Endothelial cell of umbilical vein (primary cell): ENCODE measurements at regions not wholly inside any gene's neighbourhood (a gene's known extent, or its start where the extent isn't known, plus 50 kb on each side); places are given as distances from the start of the nearest gene placed in this dataset.

ENCODE experiments used
- BruUV-seq: library from RNA; stranded (reverse); fragments of 400-500 nt; replicated peaks from 2 replicates; lab custom pipeline; 2021; lab: Mats Ljungman, UMichigan
- CTCF ChIA-PET: fragments of 300-600, 350-600 bp; sonication (Branson Sonifier 250); formaldehyde crosslinking; loops from one replicate; lab custom pipeline; 2021; ENCODE audit warnings: antibody characterized with exemption, inconsistent platforms; lab: Charles Lee
- POLR2A ChIA-PET: fragments of 300-600, 350-600 bp; sonication (Branson Sonifier 250); formaldehyde crosslinking; loops from one replicate; lab custom pipeline; 2021; ENCODE audit warnings: antibody characterized with exemption, inconsistent platforms; lab: Charles Lee
- DNase-seq: peaks from one replicate; pipeline ENCODE4 v3.0.0-alpha.2; 2011; ENCODE audit warnings: low read depth, low spot score
- FAIRE-seq: peaks from 2 replicates; lab custom pipeline; 2011; peaks lifted over from hg19 to GRCh38; lab: Jason Lieb, UNC
- H2AFZ ChIP-seq: 2 replicates; pipeline ENCODE4 v1.6.0; 2012; ENCODE audit warnings: low read depth, low read length, control low read depth, inconsistent platforms
- H3K27ac ChIP-seq: 2 replicates; pipeline ENCODE4 v1.5.1; 2011; ENCODE audit warnings: low read depth, mild to moderate bottlenecking, control low read depth, low read length, moderate library complexity; ENCODE audit not compliant: insufficient read depth
- H3K27me3 ChIP-seq, 2 experiments: 2 replicates each; pipeline versions ENCODE4 v1.6.0 to v1.6.1; 2011; ENCODE audit warnings: low read length in 2 of 2, mixed read lengths in 1 of 2; ENCODE audit not compliant: control insufficient read depth in 2 of 2, insufficient read depth in 2 of 2
- H3K36me3 ChIP-seq, 2 experiments: 2 replicates in 1 of 2; 3 replicates in 1 of 2; pipeline ENCODE4 v1.5.1; 2011; ENCODE audit warnings: low read length in 2 of 2, mild to moderate bottlenecking in 1 of 2, moderate library complexity in 1 of 2; ENCODE audit not compliant: control insufficient read depth in 2 of 2, insufficient read depth in 2 of 2; ENCODE audit errors: extremely low read depth in 1 of 2
- H3K4me1 ChIP-seq: 3 replicates; pipeline ENCODE4 v1.5.1; 2011; ENCODE audit warnings: mild to moderate bottlenecking, low read length; ENCODE audit not compliant: control insufficient read depth, insufficient read depth; ENCODE audit errors: extremely low read depth
- H3K4me2 ChIP-seq: 2 replicates; pipeline ENCODE4 v1.6.1; 2011; ENCODE audit warnings: low read length, control low read depth, mixed read lengths; ENCODE audit not compliant: insufficient read depth
- H3K4me3 ChIP-seq, 3 experiments: fragments of 200-600 bp in 1 of 3; sonication (generic), shearing (Covaris generic) in 1 of 3; replicated peaks in 1 of 3; 2 replicates each; pipeline ENCODE4 v1.5.1; 2011 to 2016; ENCODE audit warnings: control low read depth in 3 of 3, low read length in 3 of 3, mild to moderate bottlenecking in 2 of 3, inconsistent platforms in 1 of 3, low read depth in 1 of 3, moderate library complexity in 1 of 3; ENCODE audit not compliant: insufficient read depth in 1 of 3
- H3K79me2 ChIP-seq: 2 replicates; pipeline ENCODE4 v1.6.0; 2012; ENCODE audit warnings: low read length, inconsistent platforms; ENCODE audit not compliant: control insufficient read depth, insufficient read depth
- H3K9ac ChIP-seq: replicated peaks from 2 replicates; pipeline ENCODE3; 2011; ENCODE audit warnings: low read length, control low read depth; ENCODE audit not compliant: insufficient read depth; ENCODE audit errors: extremely low read depth
- H3K9me1 ChIP-seq: replicated peaks from 3 replicates; pipeline ENCODE4 v1.6.0; 2011; ENCODE audit warnings: mild to moderate bottlenecking, low read length; ENCODE audit not compliant: control insufficient read depth, insufficient read depth; ENCODE audit errors: extremely low read depth
- H3K9me3 ChIP-seq: replicated peaks from 2 replicates; pipeline ENCODE4 v1.5.1; 2012; ENCODE audit warnings: low read length, inconsistent platforms; ENCODE audit not compliant: control insufficient read depth, insufficient read depth
- H4K20me1 ChIP-seq: replicated peaks from 2 replicates; pipeline ENCODE3; 2011; ENCODE audit warnings: mild to moderate bottlenecking, low read length; ENCODE audit not compliant: control insufficient read depth, insufficient read depth; ENCODE audit errors: extremely low read depth
- EZH2 ChIP-seq: IDR thresholded peaks from 2 replicates; pipeline ENCODE4 v1.6.1; 2012; ENCODE audit warnings: borderline replicate concordance, low read depth, mild to moderate bottlenecking, moderate library complexity, low read length, inconsistent platforms; ENCODE audit not compliant: severe bottlenecking
- FOS ChIP-seq: IDR thresholded peaks from 2 replicates; pipeline ENCODE4 v1.6.1; 2011; ENCODE audit warnings: mild to moderate bottlenecking, low read length, moderate library complexity, borderline replicate concordance; ENCODE audit not compliant: insufficient read depth
- GATA2 ChIP-seq: IDR thresholded peaks from 2 replicates; pipeline ENCODE4 v1.7.0; 2011; ENCODE audit warnings: low read depth, mild to moderate bottlenecking, moderate library complexity, mixed read lengths, low read length; ENCODE audit not compliant: insufficient read length, insufficient read depth
- JUN ChIP-seq: IDR thresholded peaks from 2 replicates; pipeline ENCODE4 v1.6.1; 2011; ENCODE audit warnings: borderline replicate concordance, low read depth; ENCODE audit not compliant: insufficient read length, insufficient read depth
- MAX ChIP-seq: IDR thresholded peaks from 2 replicates; pipeline ENCODE4 v1.6.1; 2011; ENCODE audit not compliant: insufficient read depth, insufficient read length
- MYC ChIP-seq: IDR thresholded peaks from one replicate; pipeline ENCODE4 v1.6.1; 2011; ENCODE audit warnings: mild to moderate bottlenecking, low read depth, low read length
- POLR2A ChIP-seq: IDR thresholded peaks from 2 replicates; pipeline ENCODE4 v1.6.1; 2012; ENCODE audit warnings: low read depth, mild to moderate bottlenecking, control low read depth, low read length
- POLR2AphosphoS5 ChIP-seq: IDR thresholded peaks from 2 replicates; pipeline ENCODE4 v1.6.1; 2012; ENCODE audit warnings: low read depth, mild to moderate bottlenecking, control low read depth, low read length, moderate library complexity; ENCODE audit not compliant: insufficient read depth
- dilution Hi-C: fragments of 300-500 bp; cut with MboI; formaldehyde crosslinking; loops from one replicate; pipeline ENCODE4 v1.15.0; 2019; ENCODE audit warnings: low sequenced_read_pairs; ENCODE audit not compliant: extremely low pct_ligation_motif_present
- intact Hi-C: fragments of 100-400 bp; cut with micrococcal nuclease; formaldehyde crosslinking; loops from one replicate; pipeline ENCODE4 v1.10.0; 2022
- TF ChIP-seq, protein P1 (sequence below), 2 donors: IDR thresholded peaks; 1 replicate in 1 of 2; 2 replicates in 1 of 2; pipeline ENCODE4 v1.5.1; 2011; ENCODE audit warnings: low read length in 2 of 2, mild to moderate bottlenecking in 2 of 2, moderate library complexity in 2 of 2, control low read depth in 1 of 2, inconsistent platforms in 1 of 2, low read depth in 1 of 2; ENCODE audit not compliant: insufficient read depth in 1 of 2; ENCODE audit errors: extremely low read depth in 1 of 2

DNA sequence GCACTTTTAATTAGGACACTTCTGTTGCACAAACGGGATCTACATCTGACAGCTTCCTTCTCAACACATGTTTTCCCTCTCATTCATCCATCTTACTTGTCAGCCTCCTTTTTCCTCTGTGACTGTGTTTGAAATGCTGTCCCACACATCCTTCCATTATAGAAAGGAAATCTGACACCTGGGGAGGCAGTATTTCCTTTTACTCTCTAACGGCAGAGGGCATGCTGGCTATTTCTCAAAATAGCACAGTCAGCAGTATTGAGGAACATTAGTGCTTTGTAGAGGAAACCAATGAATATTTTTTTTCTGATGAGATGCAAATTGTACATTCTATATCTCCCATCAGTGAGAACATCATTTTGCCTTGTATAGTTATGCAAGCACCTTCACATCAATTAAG lies 668.7 kb downstream of the SLC4A3 start:
- TF ChIP-seq POLR2A (no peak), FOS (no peak), POLR2AphosphoS5 (no peak), JUN (no peak)
- TF ChIP-seq, protein P1, sequence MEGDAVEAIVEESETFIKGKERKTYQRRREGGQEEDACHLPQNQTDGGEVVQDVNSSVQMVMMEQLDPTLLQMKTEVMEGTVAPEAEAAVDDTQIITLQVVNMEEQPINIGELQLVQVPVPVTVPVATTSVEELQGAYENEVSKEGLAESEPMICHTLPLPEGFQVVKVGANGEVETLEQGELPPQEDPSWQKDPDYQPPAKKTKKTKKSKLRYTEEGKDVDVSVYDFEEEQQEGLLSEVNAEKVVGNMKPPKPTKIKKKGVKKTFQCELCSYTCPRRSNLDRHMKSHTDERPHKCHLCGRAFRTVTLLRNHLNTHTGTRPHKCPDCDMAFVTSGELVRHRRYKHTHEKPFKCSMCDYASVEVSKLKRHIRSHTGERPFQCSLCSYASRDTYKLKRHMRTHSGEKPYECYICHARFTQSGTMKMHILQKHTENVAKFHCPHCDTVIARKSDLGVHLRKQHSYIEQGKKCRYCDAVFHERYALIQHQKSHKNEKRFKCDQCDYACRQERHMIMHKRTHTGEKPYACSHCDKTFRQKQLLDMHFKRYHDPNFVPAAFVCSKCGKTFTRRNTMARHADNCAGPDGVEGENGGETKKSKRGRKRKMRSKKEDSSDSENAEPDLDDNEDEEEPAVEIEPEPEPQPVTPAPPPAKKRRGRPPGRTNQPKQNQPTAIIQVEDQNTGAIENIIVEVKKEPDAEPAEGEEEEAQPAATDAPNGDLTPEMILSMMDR (IDR thresholded peaks at IDR 0.05; ENCODE audit: extremely low read depth in 1 of 2, insufficient read depth in 1 of 2, low read depth in 1 of 2, low read length in 2 of 2), result no peak
- ChIA-PET POLR2A (no interaction called here), CTCF (no interaction called here)
- dilution Hi-C loops (no loop called here), intact Hi-C loops (no loop called here)
- no peak overlapping the region for H3K4me3 ChIP-seq
- no peak overlapping the region for H3K9ac ChIP-seq
- H2AFZ ChIP-seq, result no peak overlapping the region
- no peaks in the 10 kb centered on the region for H3K27me3 ChIP-seq
- no peak for DNase-seq
- H3K4me1 ChIP-seq, result no peaks in the 10 kb centered on the region
- no peak overlapping the region for H3K27ac ChIP-seq
- H3K9me3 ChIP-seq, result no peaks in the 10 kb centered on the region
- no peaks in the 10 kb centered on the region for H4K20me1 ChIP-seq
- H3K4me2 ChIP-seq, result no peak overlapping the region
- BruUV-seq, result no TSS peak
- H3K9me1 ChIP-seq, result no peaks in the 10 kb centered on the region
- no peaks in the 10 kb centered on the region for H3K36me3 ChIP-seq
- FAIRE-seq, result no peak
- H3K79me2 ChIP-seq, result no peaks in the 10 kb centered on the region

GRCh38 chr2:220297093-220297492 lies 669.7 kb downstream of the SLC4A3 start:
- no peaks in the 10 kb centered on the region for H3K27me3 ChIP-seq
- H3K36me3 ChIP-seq, result no peaks in the 10 kb centered on the region
- FAIRE-seq, result no peak
- dilution Hi-C loops, result no loop called here
- BruUV-seq, result no TSS peak
- TF ChIP-seq JUN, result no peak
- TF ChIP-seq EZH2, result no peak
- TF ChIP-seq FOS, result no peak
- TF ChIP-seq, protein P1 (IDR thresholded peaks at IDR 0.05; ENCODE audit: extremely low read depth in 1 of 2, insufficient read depth in 1 of 2, low read depth in 1 of 2, low read length in 2 of 2), result no peak
- no peak for TF ChIP-seq MYC
- no peak for TF ChIP-seq MAX
- TF ChIP-seq POLR2AphosphoS5, result no peak
- no peak for TF ChIP-seq POLR2A
- TF ChIP-seq GATA2, result no peak
- no peaks in the 10 kb centered on the region for H3K9me1 ChIP-seq
- no peak overlapping the region for H3K4me3 ChIP-seq
- H3K4me2 ChIP-seq, result no peak overlapping the region
- DNase-seq, result no peak
- H3K9me3 ChIP-seq, result no peaks in the 10 kb centered on the region
- H4K20me1 ChIP-seq, result no peaks in the 10 kb centered on the region
- ChIA-PET POLR2A (no interaction called here), CTCF (no interaction called here)
- no peaks in the 10 kb centered on the region for H3K4me1 ChIP-seq
- H3K9ac ChIP-seq, result no peak overlapping the region
- no peaks in the 10 kb centered on the region for H3K79me2 ChIP-seq
- no peak overlapping the region for H3K27ac ChIP-seq
- H2AFZ ChIP-seq, result no peak overlapping the region
- intact Hi-C loops, result no loop called here
